ENCODE measurements at regions not wholly inside any gene's neighbourhood (a gene's known extent, or its start where the extent isn't known, plus 50 kb on each side); places are given as distances from the start of the nearest gene placed in this dataset.

DNA sequence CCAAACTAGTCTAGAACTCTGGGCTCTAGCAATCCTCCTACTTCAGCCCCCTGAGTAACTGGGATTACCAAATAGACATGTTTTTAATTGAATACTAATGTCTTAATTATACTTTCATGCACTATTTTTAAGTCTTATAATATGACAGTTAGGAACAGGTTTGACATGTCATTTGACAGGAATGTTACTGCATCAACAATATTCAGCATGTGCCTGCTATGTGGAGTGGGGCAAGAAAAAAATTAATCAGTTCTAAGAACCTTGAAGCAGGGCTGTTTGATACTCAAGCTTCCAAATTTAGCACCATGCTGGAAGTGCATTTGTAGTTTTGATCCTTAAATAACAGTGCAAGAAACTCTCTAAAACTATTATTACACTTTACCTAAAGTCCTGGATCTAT is 265.3 kb downstream of the MZT1 start:
- no peak for DNase-seq
- ChIA-PET POLR2A (no interaction called here), CTCF (no interaction called here)
- ATAC-seq = no peak
- Mint-ChIP-seq H3K27ac (no peak overlapping the region), H3K27me3 (ENCODE audit: low read depth) (no peaks in the 10 kb centered on the region), H3K9me3 (ENCODE audit: insufficient read depth) (no peaks in the 10 kb centered on the region), H3K4me3 (no peak overlapping the region), H3K36me3 (ENCODE audit: low read depth) (no peaks in the 10 kb centered on the region), H3K4me1 (ENCODE audit: low read depth) (no peaks in the 10 kb centered on the region)

DNA sequence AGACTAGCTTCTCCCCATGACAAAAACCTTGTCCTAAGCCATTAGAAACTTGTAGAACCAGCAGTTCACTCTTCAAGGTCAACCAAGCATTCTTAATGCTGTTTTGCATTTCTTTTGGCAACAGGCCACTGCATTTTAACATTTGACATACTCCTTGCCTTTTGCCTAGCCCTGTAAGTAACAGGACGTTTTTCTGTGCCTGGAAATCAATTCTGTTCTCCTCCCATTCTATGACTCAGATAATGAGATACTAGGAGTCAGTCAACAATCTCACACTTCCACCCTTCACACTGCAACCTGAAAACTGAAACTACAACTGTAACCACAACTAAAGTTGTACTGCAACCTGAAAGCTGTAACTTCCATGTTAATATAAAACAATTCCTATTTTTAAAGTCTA is 268.7 kb downstream of the MZT1 start:
- no peak overlapping the region for H3K27ac Mint-ChIP-seq
- no peaks in the 10 kb centered on the region for H3K27me3 Mint-ChIP-seq (ENCODE audit: low read depth)
- peaks cover 3% of the 10 kb centered on the region for H3K9me3 Mint-ChIP-seq (ENCODE audit: insufficient read depth)
- POLR2A ChIA-PET = no interaction called here
- no peak for DNase-seq
- no peaks in the 10 kb centered on the region for H3K4me1 Mint-ChIP-seq (ENCODE audit: low read depth)
- no peak for ATAC-seq
- no peak overlapping the region for H3K4me3 Mint-ChIP-seq
- CTCF ChIA-PET = no interaction called here
- H3K36me3 Mint-ChIP-seq (ENCODE audit: low read depth) = no peaks in the 10 kb centered on the region

DNA sequence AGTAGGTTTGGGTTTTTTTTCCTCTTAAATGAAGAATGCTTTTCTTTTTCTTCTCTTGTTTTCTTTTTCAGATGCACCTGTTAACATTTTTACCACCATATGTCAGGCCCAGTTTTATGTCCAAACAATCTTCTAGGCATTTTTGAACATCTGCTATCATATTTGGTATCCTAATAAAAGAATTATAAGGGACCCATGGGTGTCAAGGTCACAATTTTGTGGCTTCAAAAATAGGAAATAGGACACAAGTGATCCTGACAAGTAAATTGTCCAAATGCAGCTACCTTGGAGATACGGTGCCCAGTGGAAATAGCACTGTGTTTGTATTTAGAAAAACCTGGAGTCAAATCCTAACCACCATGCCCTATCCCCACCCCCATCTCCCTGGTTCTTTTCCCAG is 270.3 kb downstream of the MZT1 start:
- Mint-ChIP-seq H3K27me3 (ENCODE audit: low read depth) (no peaks in the 10 kb centered on the region), H3K27ac (no peak overlapping the region), H3K36me3 (ENCODE audit: low read depth) (no peaks in the 10 kb centered on the region), H3K4me3 (no peak overlapping the region), H3K4me1 (ENCODE audit: low read depth) (no peaks in the 10 kb centered on the region), H3K9me3 (ENCODE audit: insufficient read depth) (peaks cover 3% of the 10 kb centered on the region)
- DNase-seq (no peak), ATAC-seq (no peak)
- CTCF ChIA-PET = no interaction called here
- POLR2A ChIA-PET = no interaction called here

GRCh38 chr13:72456486-72456885 is 270.9 kb downstream of the MZT1 start:
- H3K4me1 Mint-ChIP-seq (ENCODE audit: low read depth) = no peaks in the 10 kb centered on the region
- no peaks in the 10 kb centered on the region for H3K36me3 Mint-ChIP-seq (ENCODE audit: low read depth)
- ChIA-PET POLR2A (no interaction called here), CTCF (no interaction called here)
- DNase-seq = no peak
- no peak overlapping the region for H3K4me3 Mint-ChIP-seq
- no peak overlapping the region for H3K27ac Mint-ChIP-seq
- peaks cover 3% of the 10 kb centered on the region for H3K9me3 Mint-ChIP-seq (ENCODE audit: insufficient read depth)
- H3K27me3 Mint-ChIP-seq (ENCODE audit: low read depth) = no peaks in the 10 kb centered on the region
- no peak for ATAC-seq

DNA sequence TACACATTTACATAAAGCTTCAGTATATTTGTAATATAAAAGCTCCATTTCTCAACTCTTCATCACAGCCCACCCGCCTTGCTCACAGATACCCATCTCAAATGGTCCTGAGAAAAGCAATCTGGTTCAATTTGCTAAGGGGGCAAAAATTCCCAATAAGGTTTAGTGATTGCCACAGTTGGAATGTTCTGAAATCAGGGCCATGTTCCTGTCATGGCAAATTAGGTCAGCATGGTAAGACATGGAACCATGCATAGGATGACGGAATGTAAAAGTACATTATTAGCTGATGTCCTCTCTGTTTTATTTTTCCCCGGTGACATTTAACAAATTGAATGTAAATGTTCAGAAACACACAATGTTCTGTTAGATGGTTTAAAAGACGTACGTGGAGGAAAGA is 274.3 kb downstream of the MZT1 start:
- no peaks in the 10 kb centered on the region for H3K4me1 Mint-ChIP-seq (ENCODE audit: low read depth)
- no peaks in the 10 kb centered on the region for H3K27me3 Mint-ChIP-seq (ENCODE audit: low read depth)
- ATAC-seq (no peak), DNase-seq (no peak)
- peaks cover 3% of the 10 kb centered on the region for H3K9me3 Mint-ChIP-seq (ENCODE audit: insufficient read depth)
- ChIA-PET POLR2A (no interaction called here), CTCF (no interaction called here)
- no peak overlapping the region for H3K4me3 Mint-ChIP-seq
- no peaks in the 10 kb centered on the region for H3K36me3 Mint-ChIP-seq (ENCODE audit: low read depth)
- H3K27ac Mint-ChIP-seq = no peak overlapping the region

GRCh38 chr13:72448082-72448481 is 279.3 kb downstream of the MZT1 start:
- H3K4me3 Mint-ChIP-seq = no peak overlapping the region
- H3K27me3 Mint-ChIP-seq (ENCODE audit: low read depth) = no peaks in the 10 kb centered on the region
- H3K27ac Mint-ChIP-seq = no peak overlapping the region
- H3K4me1 Mint-ChIP-seq (ENCODE audit: low read depth) = no peaks in the 10 kb centered on the region
- ChIA-PET CTCF (no interaction called here), POLR2A (no interaction called here)
- no peaks in the 10 kb centered on the region for H3K9me3 Mint-ChIP-seq (ENCODE audit: insufficient read depth)
- no peaks in the 10 kb centered on the region for H3K36me3 Mint-ChIP-seq (ENCODE audit: low read depth)
- no peak for ATAC-seq
- DNase-seq = no peak

GRCh38 chr13:72444999-72445398 is 282.4 kb downstream of the MZT1 start:
- no peaks in the 10 kb centered on the region for H3K27me3 Mint-ChIP-seq (ENCODE audit: low read depth)
- no peak for DNase-seq
- no peaks in the 10 kb centered on the region for H3K4me1 Mint-ChIP-seq (ENCODE audit: low read depth)
- no peak overlapping the region for H3K4me3 Mint-ChIP-seq
- ChIA-PET CTCF (no interaction called here), POLR2A (no interaction called here)
- ATAC-seq = no peak
- no peaks in the 10 kb centered on the region for H3K9me3 Mint-ChIP-seq (ENCODE audit: insufficient read depth)
- no peak overlapping the region for H3K27ac Mint-ChIP-seq
- no peaks in the 10 kb centered on the region for H3K36me3 Mint-ChIP-seq (ENCODE audit: low read depth)

GRCh38 chr13:72437458-72437857 is 290.0 kb downstream of the MZT1 start:
- no peak for DNase-seq
- Mint-ChIP-seq H3K36me3 (ENCODE audit: low read depth) (no peaks in the 10 kb centered on the region), H3K27ac (no peak overlapping the region), H3K4me3 (no peak overlapping the region), H3K27me3 (ENCODE audit: low read depth) (no peaks in the 10 kb centered on the region), H3K9me3 (ENCODE audit: insufficient read depth) (no peaks in the 10 kb centered on the region), H3K4me1 (ENCODE audit: low read depth) (no peaks in the 10 kb centered on the region)
- ChIA-PET CTCF (no interaction called here), POLR2A (no interaction called here)
- ATAC-seq = no peak

- Mint-ChIP-seq H3K9me3 (ENCODE audit: insufficient read depth) (no peaks in the 10 kb centered on the region), H3K4me3 (no peak overlapping the region), H3K27ac (no peak overlapping the region), H3K27me3 (ENCODE audit: low read depth) (no peaks in the 10 kb centered on the region), H3K4me1 (ENCODE audit: low read depth) (no peaks in the 10 kb centered on the region), H3K36me3 (ENCODE audit: low read depth) (no peaks in the 10 kb centered on the region)
- ATAC-seq = no peak
- ChIA-PET POLR2A (no interaction called here), CTCF (no interaction called here)
- DNase-seq = no peak
Observed at GRCh38 chr13:72435251-72435650, 292.2 kb downstream of the MZT1 start.

GRCh38 chr13:72431981-72432682 is 295.3 kb downstream of the MZT1 start:
- ChIA-PET POLR2A (no interaction called here), CTCF (no interaction called here)
- no peaks in the 10 kb centered on the region for H3K27me3 Mint-ChIP-seq (ENCODE audit: low read depth)
- DNase-seq = no peak
- H3K27ac Mint-ChIP-seq = no peak overlapping the region
- H3K36me3 Mint-ChIP-seq (ENCODE audit: low read depth) = no peaks in the 10 kb centered on the region
- no peak overlapping the region for H3K4me3 Mint-ChIP-seq
- no peaks in the 10 kb centered on the region for H3K9me3 Mint-ChIP-seq (ENCODE audit: insufficient read depth)
- H3K4me1 Mint-ChIP-seq (ENCODE audit: low read depth) = no peaks in the 10 kb centered on the region
- ATAC-seq = no peak

- no peaks in the 10 kb centered on the region for H3K36me3 Mint-ChIP-seq (ENCODE audit: low read depth)
- no peak for ATAC-seq
- H3K4me3 Mint-ChIP-seq = no peak overlapping the region
- POLR2A ChIA-PET = no interaction called here
- no peaks in the 10 kb centered on the region for H3K9me3 Mint-ChIP-seq (ENCODE audit: insufficient read depth)
- DNase-seq = no peak
- H3K27me3 Mint-ChIP-seq (ENCODE audit: low read depth) = no peaks in the 10 kb centered on the region
- H3K27ac Mint-ChIP-seq = no peak overlapping the region
- H3K4me1 Mint-ChIP-seq (ENCODE audit: low read depth) = no peaks in the 10 kb centered on the region
- CTCF ChIA-PET = no interaction called here
Observed at GRCh38 chr13:72430923-72431322, 296.5 kb downstream of the MZT1 start.

GRCh38 chr13:72427757-72428528 is 299.5 kb downstream of the MZT1 start:
- H3K4me1 Mint-ChIP-seq (ENCODE audit: low read depth) = no peaks in the 10 kb centered on the region
- H3K9me3 Mint-ChIP-seq (ENCODE audit: insufficient read depth) = no peaks in the 10 kb centered on the region
- no peaks in the 10 kb centered on the region for H3K36me3 Mint-ChIP-seq (ENCODE audit: low read depth)
- H3K27ac Mint-ChIP-seq = no peak overlapping the region
- ATAC-seq (no peak), DNase-seq (no peak)
- ChIA-PET POLR2A (no interaction called here), CTCF (no interaction called here)
- no peak overlapping the region for H3K4me3 Mint-ChIP-seq
- no peaks in the 10 kb centered on the region for H3K27me3 Mint-ChIP-seq (ENCODE audit: low read depth)

GRCh38 chr13:72424059-72424458 is 303.4 kb downstream of the MZT1 start:
- CTCF ChIA-PET = no interaction called here

More at GRCh38 chr13:72424059-72424458, 303.4 kb downstream of the MZT1 start:
- no peak for ATAC-seq
- H3K36me3 Mint-ChIP-seq (ENCODE audit: low read depth) = no peaks in the 10 kb centered on the region
- POLR2A ChIA-PET = no interaction called here
- no peaks in the 10 kb centered on the region for H3K9me3 Mint-ChIP-seq (ENCODE audit: insufficient read depth)
- H3K27ac Mint-ChIP-seq = no peak overlapping the region
- H3K4me1 Mint-ChIP-seq (ENCODE audit: low read depth) = no peaks in the 10 kb centered on the region
- no peak for DNase-seq
- H3K27me3 Mint-ChIP-seq (ENCODE audit: low read depth) = no peaks in the 10 kb centered on the region
- H3K4me3 Mint-ChIP-seq = no peak overlapping the region
